PFSK-1 (cell line): ENCODE measurements at regions not wholly inside any gene's neighbourhood (a gene's known extent, or its start where the extent isn't known, plus 50 kb on each side); places are given as distances from the start of the nearest gene placed in this dataset.

ENCODE experiments used
- FOXP2 ChIP-seq: optimal IDR thresholded peaks from 2 replicates; pipeline ENCODE3; 2011; ENCODE audit warnings: borderline replicate concordance, control low read depth, inconsistent platforms; ENCODE audit not compliant: insufficient read depth; ENCODE audit errors: extremely low read length, extremely low read depth
- POLR2AphosphoS5 ChIP-seq: IDR thresholded peaks from 2 replicates; pipeline ENCODE4 v1.6.1; 2012; ENCODE audit warnings: low read depth, mild to moderate bottlenecking, control low read depth, low read length, moderate library complexity
- SIN3A ChIP-seq: IDR thresholded peaks from 2 replicates; pipeline ENCODE4 v1.6.1; 2012; ENCODE audit warnings: mild to moderate bottlenecking, low read length, moderate library complexity, borderline replicate concordance; ENCODE audit not compliant: insufficient read depth
- TAF1 ChIP-seq: IDR thresholded peaks from 2 replicates; pipeline ENCODE4 v1.6.1; 2012; ENCODE audit warnings: low read length, control low read depth, borderline replicate concordance; ENCODE audit not compliant: insufficient read depth
- TF ChIP-seq, protein P1 (sequence below), 2 experiments: IDR thresholded peaks; 2 replicates each; pipeline versions ENCODE4 v1.6.1 to v1.8.0; 2011 to 2012; ENCODE audit warnings: low read depth in 2 of 2, low read length in 2 of 2, control low read depth in 1 of 2, inconsistent platforms in 1 of 2, mild to moderate bottlenecking in 1 of 2, moderate library complexity in 1 of 2; ENCODE audit not compliant: insufficient read depth in 1 of 2

DNA sequence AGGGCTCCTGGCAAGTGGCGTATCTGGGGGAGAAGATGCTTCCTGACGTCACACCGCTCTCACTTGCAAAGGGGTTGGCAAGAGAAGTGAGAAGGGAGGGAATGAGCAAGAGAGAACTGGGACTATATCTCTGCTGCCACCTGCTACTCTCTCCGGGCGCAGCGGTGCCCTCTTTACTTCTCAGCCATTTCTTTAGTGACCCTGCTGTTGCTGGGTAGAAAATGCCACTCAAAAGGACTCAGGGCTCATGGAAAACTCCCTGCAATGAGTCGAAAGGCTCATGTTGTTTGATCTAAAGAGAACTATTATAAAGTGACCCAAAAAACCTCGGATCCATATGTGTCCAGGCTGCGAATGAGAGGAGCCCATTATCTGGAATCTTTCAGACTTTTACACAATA is 401.8 kb downstream of the SAMD5 start:
- TF ChIP-seq POLR2AphosphoS5 (no peak), TAF1 (no peak), SIN3A (no peak), FOXP2 (no peak)
- TF ChIP-seq, protein P1, sequence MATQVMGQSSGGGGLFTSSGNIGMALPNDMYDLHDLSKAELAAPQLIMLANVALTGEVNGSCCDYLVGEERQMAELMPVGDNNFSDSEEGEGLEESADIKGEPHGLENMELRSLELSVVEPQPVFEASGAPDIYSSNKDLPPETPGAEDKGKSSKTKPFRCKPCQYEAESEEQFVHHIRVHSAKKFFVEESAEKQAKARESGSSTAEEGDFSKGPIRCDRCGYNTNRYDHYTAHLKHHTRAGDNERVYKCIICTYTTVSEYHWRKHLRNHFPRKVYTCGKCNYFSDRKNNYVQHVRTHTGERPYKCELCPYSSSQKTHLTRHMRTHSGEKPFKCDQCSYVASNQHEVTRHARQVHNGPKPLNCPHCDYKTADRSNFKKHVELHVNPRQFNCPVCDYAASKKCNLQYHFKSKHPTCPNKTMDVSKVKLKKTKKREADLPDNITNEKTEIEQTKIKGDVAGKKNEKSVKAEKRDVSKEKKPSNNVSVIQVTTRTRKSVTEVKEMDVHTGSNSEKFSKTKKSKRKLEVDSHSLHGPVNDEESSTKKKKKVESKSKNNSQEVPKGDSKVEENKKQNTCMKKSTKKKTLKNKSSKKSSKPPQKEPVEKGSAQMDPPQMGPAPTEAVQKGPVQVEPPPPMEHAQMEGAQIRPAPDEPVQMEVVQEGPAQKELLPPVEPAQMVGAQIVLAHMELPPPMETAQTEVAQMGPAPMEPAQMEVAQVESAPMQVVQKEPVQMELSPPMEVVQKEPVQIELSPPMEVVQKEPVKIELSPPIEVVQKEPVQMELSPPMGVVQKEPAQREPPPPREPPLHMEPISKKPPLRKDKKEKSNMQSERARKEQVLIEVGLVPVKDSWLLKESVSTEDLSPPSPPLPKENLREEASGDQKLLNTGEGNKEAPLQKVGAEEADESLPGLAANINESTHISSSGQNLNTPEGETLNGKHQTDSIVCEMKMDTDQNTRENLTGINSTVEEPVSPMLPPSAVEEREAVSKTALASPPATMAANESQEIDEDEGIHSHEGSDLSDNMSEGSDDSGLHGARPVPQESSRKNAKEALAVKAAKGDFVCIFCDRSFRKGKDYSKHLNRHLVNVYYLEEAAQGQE (IDR thresholded peaks at IDR 0.05; ENCODE audit: insufficient read depth in 1 of 2, low read depth in 2 of 2, low read length in 2 of 2), result no peak
